SU-DHL-6 (cell line): ENCODE measurements at regions not wholly inside any gene's neighbourhood (a gene's known extent, or its start where the extent isn't known, plus 50 kb on each side); places are given as distances from the start of the nearest gene placed in this dataset.

Source experiments
- EZH2phosphoT487 ChIP-seq: fragments of 200-600 bp; sonication (generic), shearing (Covaris generic); conservative IDR thresholded peaks from 2 replicates; pipeline ENCODE4 v1.6.1; 2018; ENCODE audit warnings: mild to moderate bottlenecking, antibody characterized with exemption, low read length, moderate library complexity, mixed read lengths
- TF ChIP-seq, protein P1 (sequence below): fragments of 200-600 bp; sonication (generic); IDR thresholded peaks from one replicate; pipeline ENCODE4 v1.5.1; 2017; ENCODE audit warnings: antibody characterized with exemption, mild to moderate bottlenecking, low read length, moderate library complexity; ENCODE audit not compliant: insufficient read depth, poor library complexity, severe bottlenecking

DNA sequence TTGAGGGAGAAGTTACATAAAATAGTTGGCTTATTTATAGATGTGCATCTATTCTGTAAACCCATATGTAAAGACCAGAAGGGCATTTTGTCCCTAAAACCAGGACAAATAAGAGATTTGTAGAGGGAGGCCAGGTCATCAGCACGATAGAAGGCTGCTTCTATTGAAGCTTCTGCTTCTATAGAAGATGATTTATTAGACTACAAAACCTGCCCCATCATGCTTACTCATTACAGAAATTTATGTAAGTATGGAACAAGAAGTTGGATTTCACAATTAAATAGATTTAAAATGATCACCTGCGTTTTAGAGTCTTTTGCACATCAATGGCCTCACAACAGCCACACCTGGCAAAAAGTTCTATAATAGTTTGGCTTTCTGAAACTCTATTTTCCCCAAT, 183.5 kb downstream of the DUSP10 start:
- TF ChIP-seq, protein P1, sequence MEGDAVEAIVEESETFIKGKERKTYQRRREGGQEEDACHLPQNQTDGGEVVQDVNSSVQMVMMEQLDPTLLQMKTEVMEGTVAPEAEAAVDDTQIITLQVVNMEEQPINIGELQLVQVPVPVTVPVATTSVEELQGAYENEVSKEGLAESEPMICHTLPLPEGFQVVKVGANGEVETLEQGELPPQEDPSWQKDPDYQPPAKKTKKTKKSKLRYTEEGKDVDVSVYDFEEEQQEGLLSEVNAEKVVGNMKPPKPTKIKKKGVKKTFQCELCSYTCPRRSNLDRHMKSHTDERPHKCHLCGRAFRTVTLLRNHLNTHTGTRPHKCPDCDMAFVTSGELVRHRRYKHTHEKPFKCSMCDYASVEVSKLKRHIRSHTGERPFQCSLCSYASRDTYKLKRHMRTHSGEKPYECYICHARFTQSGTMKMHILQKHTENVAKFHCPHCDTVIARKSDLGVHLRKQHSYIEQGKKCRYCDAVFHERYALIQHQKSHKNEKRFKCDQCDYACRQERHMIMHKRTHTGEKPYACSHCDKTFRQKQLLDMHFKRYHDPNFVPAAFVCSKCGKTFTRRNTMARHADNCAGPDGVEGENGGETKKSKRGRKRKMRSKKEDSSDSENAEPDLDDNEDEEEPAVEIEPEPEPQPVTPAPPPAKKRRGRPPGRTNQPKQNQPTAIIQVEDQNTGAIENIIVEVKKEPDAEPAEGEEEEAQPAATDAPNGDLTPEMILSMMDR: no peak
- TF ChIP-seq EZH2phosphoT487: no peak
